NCI-H82 treated with DMSO at 0.1 percent for 48 hours (cell line): ENCODE measurements at regions not wholly inside any gene's neighbourhood (a gene's known extent, or its start where the extent isn't known, plus 50 kb on each side); places are given as distances from the start of the nearest gene placed in this dataset.

Experiments
- DNase-seq: peaks from one replicate; lab custom pipeline; 2025; ENCODE audit not compliant: unreplicated experiment; lab: John Stamatoyannopoulos, UW

DNA sequence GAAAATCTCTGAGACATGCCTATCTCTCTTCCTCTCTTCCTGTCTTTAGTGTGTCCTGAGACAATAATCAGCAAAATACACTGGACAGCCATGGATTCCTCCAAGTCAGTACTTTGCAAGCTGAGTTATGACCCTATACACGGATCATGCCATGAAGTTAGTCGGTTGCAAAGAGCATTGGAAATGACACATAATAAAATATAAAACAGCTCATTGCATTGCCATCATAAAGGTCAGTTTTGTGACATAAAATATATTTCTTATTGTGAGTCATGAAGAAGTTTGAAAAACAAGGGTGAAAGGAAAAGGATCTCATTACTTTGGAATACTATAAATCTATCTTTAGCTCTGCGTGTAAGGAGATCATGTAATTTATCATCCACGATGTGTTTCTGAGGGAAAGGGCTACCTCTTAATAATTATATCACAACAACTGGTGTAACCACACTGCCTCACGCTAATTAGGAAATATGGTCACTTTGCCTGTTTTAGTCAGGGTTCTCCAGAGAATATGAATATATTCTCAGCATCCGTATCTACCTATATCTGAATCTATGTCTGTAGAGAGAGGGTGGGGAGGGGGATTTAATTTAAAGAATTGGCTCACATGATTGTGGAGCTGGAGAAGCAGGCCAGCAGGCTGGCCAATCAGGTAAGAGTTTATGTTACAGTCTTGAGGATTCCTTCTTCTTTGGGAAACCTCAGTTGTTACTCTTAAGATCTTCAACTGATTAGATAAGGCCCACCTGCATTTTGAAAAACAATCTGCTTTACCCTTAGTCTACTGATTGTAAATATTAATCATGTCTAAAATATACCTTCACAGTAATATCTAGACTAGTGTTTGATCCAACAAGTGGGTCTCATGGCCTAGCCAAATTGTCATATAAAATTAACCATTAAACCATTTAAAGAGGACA, 198.8 kb downstream of the FAT3 start:
- no peak for DNase-seq

- DNase-seq = no peak
Observed at GRCh38 chr11:92424281-92424680, 199.7 kb downstream of the FAT3 start.

DNA sequence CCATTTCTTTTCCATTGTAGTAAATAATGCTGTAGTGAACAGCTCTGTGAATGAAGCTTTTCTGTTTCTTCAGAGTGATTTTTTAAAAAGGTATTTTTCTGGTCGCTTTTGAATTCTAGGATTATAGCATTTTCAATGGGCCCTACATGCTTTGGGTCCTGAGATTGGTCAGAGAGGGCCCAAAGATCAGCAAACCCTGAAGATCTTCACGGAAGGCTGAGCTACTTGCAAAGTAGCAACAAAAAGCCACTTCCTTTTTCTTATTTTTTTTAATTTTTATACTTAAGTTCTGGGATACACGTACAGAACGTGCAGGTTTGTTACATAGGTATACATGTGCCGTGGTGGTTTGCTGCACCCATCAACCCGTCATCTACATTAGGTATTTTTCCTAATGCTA, 200.5 kb downstream of the FAT3 start:
- no peak for DNase-seq

DNA sequence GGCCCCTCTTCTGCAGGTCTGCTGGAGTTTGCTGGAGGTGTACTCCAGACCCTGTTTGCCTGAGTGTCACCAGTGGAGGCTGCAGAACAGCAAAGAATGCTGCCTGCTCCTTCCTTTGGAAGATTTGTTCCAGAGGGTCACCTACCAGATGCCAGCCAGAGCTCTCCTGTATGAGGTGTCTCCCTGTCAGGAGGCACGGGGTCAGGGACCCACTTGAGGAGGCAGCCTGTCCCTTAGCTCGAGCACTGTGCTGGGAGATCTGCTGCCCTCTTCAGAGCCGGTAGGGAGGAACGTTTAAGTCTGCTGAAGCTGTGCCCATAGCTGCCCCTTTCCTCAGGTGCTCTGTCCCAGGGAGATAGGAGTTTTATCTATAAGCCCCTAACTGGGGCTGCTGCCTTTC, 207.9 kb downstream of the FAT3 start:
- no peak for DNase-seq

GRCh38 chr11:92436034-92436920, 211.7 kb downstream of the FAT3 start:
- DNase-seq = no peak

- DNase-seq = no peak
Observed at GRCh38 chr11:92439133-92439532, 214.5 kb downstream of the FAT3 start.

DNA sequence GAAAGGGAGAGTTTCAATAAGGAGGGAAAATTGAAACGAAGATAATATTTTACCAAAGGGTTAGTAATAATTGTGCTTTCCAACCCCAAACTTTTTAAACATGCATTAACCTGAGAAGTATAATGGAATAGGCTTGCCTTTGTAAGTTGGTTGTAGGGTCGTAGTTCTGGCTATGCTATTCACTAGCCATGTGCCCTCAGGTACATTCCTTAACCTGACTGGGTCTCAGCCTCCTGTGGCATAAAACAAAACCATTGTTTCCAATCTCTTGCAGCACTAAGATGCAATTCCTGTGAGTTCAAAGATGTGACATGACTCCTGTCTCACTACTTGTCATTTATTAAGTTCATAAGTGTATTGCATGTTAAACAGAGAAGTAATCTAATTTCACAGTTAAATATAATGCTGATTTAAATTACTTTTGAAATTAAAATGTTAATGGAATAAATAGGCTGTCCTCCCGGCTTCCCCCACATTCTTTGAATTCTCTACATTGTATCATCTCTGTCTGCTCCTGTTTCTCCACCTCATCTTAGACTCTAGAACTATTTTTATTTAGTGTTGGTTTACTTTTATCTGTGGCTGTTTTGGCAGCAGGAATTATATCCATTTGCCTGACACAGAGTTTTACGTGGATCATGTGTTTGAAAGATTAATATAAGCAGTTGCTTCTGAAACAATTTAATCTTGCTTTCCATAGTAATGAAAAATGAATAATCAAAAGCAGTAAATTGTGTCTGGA, 216.3 kb downstream of the FAT3 start:
- no peak for DNase-seq

DNA sequence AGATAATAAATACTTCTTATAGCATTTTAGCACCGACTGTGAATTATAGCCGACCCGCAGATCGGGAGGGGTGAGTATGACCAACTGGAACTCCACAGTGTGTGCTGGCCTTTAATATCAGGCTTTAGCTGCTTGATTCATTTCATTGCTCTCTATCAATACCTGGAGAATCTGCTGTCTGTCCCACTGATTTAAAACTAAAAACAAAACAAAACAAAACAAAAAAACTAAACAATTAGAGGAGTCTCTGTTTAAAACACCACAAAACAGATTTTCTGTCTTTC, 216.8 kb downstream of the FAT3 start:
- no peak for DNase-seq

- DNase-seq = no peak
Observed at GRCh38 chr11:92443199-92443598, 218.6 kb downstream of the FAT3 start.

DNA sequence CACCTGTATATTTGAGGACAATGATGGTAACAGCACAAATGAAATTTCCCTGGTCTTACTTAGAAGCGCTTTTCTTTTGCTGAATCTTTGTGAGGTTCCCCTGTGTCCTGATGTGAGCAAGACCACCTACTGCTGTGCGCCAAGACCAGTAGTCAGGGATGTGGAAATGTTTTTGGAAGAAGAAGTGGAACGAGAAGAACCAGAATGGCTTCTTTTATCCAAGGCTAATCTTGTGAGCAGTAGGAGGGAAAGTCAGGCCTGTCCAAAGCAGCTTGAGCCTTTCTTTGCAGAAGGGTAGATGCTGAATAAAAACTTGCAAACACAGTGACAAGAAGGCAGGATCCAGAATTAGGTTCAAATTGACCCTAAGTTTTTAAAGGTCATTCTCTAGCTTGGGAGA, 223.0 kb downstream of the FAT3 start:
- DNase-seq = no peak

- DNase-seq = no peak
Observed at GRCh38 chr11:92449222-92449621, 224.6 kb downstream of the FAT3 start.

GRCh38 chr11:92449780-92450179, 225.2 kb downstream of the FAT3 start:
- DNase-seq = no peak

GRCh38 chr11:92451063-92451462, 226.4 kb downstream of the FAT3 start:
- no peak for DNase-seq

- DNase-seq = no peak
Observed at GRCh38 chr11:92453055-92453454, 228.4 kb downstream of the FAT3 start.

GRCh38 chr11:92455210-92455790, 230.7 kb downstream of the FAT3 start:
- peak; percentile 44 for DNase-seq

DNA sequence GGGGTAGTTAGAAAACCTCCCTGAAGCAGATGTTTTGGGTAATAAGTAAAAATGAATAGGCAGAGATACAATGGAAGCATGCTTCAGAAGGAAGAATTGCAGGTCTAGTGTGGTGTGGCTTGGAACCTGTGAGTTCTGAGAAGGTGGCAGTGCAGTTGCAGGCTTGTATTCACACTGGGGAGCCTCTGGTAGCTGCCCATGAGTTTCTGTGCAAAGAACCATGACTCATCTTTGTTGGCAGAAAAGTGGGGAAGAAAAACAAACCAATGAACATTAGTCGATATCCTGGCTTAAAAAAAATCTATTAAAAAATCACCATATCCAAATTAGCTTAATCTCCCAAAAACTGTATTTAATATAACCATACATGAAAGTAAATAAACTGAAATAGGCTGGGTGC, 232.6 kb downstream of the FAT3 start:
- no peak for DNase-seq

GRCh38 chr11:92458486-92458885, 233.9 kb downstream of the FAT3 start:
- DNase-seq = no peak

DNA sequence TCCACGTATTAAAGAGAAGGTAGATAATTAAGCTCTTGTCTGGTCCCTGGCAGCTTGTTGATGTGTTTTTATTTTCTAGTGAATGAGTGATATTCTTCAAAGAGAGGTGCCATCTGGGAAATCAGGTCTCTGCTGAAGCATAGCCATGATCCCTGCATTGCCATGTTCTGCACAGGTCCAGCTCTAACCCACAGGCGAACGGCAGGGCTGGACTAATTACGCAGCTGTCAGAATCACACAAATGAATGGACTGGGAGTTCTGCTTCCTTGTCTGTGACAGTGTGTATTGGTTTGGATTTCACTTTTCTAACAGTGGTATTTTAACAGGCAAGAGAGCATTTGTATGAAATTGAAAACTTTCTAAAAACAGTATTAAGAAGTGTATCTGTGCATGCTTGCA, 235.6 kb downstream of the FAT3 start:
- no peak for DNase-seq

- no peak for DNase-seq
Observed at GRCh38 chr11:92461447-92461846, 236.8 kb downstream of the FAT3 start.

DNA sequence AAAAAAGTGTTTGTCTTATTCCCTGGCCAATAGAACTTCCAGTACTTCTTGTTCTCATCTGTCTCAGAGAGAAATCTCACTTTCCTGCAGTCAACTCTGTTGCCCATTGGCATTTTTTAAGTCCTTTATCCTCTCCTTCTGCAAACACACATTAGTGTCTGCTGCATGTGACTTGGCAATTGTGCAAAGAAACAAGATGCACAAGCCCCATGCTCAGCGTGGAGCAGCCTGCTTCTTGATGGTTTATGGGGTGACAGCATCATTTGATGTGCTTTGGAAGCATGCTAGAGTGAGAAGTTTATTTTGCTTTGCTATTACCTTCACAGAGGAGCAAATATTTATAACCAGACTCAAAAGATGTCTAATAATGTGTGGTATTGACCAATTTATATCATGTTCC, 238.2 kb downstream of the FAT3 start:
- no peak for DNase-seq

- DNase-seq = no peak
Observed at GRCh38 chr11:92464822-92465221, 240.2 kb downstream of the FAT3 start.
